ENCODE measurements at regions not wholly inside any gene's neighbourhood (a gene's known extent, or its start where the extent isn't known, plus 50 kb on each side); places are given as distances from the start of the nearest gene placed in this dataset.

- TF ChIP-seq, protein P1, sequence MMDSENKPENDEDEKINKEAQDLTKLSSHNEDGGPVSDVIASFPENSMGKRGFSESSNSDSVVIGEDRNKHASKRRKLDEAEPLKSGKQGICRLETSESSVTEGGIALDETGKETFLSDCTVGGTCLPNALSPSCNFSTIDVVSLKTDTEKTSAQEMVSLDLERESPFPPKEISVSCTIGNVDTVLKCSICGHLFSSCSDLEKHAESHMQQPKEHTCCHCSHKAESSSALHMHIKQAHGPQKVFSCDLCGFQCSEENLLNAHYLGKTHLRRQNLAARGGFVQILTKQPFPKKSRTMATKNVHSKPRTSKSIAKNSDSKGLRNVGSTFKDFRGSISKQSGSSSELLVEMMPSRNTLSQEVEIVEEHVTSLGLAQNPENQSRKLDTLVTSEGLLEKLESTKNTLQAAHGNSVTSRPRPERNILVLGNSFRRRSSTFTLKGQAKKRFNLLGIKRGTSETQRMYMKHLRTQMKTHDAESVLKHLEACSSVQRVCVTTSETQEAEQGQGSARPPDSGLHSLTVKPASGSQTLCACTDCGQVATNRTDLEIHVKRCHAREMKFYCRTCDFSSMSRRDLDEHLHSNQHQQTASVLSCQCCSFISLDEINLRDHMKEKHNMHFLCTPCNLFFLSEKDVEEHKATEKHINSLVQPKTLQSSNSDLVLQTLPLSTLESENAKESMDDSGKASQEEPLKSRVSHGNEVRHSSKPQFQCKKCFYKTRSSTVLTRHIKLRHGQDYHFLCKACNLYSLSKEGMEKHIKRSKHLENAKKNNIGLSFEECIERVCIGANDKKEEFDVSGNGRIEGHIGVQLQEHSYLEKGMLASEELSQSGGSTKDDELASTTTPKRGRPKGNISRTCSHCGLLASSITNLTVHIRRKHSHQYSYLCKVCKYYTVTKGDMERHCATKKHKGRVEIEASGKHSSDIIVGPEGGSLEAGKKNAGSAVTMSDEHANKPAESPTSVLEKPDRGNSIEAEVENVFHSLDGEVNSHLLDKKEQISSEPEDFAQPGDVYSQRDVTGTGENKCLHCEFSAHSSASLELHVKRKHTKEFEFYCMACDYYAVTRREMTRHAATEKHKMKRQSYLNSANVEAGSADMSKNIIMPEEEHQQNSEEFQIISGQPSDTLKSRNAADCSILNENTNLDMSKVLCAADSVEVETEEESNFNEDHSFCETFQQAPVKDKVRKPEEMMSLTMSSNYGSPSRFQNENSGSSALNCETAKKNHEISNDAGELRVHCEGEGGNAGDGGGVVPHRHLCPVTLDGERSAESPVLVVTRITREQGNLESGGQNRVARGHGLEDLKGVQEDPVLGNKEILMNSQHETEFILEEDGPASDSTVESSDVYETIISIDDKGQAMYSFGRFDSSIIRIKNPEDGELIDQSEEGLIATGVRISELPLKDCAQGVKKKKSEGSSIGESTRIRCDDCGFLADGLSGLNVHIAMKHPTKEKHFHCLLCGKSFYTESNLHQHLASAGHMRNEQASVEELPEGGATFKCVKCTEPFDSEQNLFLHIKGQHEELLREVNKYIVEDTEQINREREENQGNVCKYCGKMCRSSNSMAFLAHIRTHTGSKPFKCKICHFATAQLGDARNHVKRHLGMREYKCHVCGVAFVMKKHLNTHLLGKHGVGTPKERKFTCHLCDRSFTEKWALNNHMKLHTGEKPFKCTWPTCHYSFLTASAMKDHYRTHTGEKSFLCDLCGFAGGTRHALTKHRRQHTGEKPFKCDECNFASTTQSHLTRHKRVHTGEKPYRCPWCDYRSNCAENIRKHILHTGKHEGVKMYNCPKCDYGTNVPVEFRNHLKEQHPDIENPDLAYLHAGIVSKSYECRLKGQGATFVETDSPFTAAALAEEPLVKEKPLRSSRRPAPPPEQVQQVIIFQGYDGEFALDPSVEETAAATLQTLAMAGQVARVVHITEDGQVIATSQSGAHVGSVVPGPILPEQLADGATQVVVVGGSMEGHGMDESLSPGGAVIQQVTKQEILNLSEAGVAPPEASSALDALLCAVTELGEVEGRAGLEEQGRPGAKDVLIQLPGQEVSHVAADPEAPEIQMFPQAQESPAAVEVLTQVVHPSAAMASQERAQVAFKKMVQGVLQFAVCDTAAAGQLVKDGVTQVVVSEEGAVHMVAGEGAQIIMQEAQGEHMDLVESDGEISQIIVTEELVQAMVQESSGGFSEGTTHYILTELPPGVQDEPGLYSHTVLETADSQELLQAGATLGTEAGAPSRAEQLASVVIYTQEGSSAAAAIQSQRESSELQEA (CRISPR knock-in tag; IDR thresholded peaks at IDR 0.05; ENCODE audit: not compliant biosample characterization), result no peak
- TF ChIP-seq CHCHD3 (CRISPR knock-in tag; IDR thresholded peaks at IDR 0.05) (no peak), ZNF136 (CRISPR knock-in tag; IDR thresholded peaks at IDR 0.05; ENCODE audit: low read depth) (no peak), ZNF782 (CRISPR knock-in tag; IDR thresholded peaks at IDR 0.05; ENCODE audit: borderline replicate concordance) (no peak), TBX2 (CRISPR knock-in tag; IDR thresholded peaks at IDR 0.05; ENCODE audit: borderline replicate concordance) (no peak), TCF7 (IDR thresholded peaks at IDR 0.05; ENCODE audit: low read depth) (no peak)
Measured at GRCh38 chr1:184893695-184894094, 80.6 kb downstream of the NIBAN1 start (continued).
